Mesothelial cell of epicardium (in vitro differentiated cells): ENCODE measurements at regions not wholly inside any gene's neighbourhood (a gene's known extent, or its start where the extent isn't known, plus 50 kb on each side); places are given as distances from the start of the nearest gene placed in this dataset.

Experiments
- DNase-seq, 2 experiments: peaks; one replicate each; pipeline ENCODE4 v3.0.0; 2021; ENCODE audit warnings: low spot score in 2 of 2; ENCODE audit not compliant: unreplicated experiment in 2 of 2
- H3K27ac Mint-ChIP-seq: 2 replicates; pipeline ENCODE4 v1.8.0; 2021; ENCODE audit warnings: mixed read lengths
- H3K27me3 Mint-ChIP-seq: 2 replicates; pipeline ENCODE4 v1.8.0; 2021; ENCODE audit warnings: low read depth, mixed read lengths
- H3K36me3 Mint-ChIP-seq: 2 replicates; pipeline ENCODE4 v1.8.0; 2021; ENCODE audit warnings: mixed read lengths
- H3K4me1 Mint-ChIP-seq: 2 replicates; pipeline ENCODE4 v1.8.0; 2021; ENCODE audit warnings: mixed read lengths
- H3K4me3 Mint-ChIP-seq: 2 replicates; pipeline ENCODE4 v1.8.0; 2021; ENCODE audit warnings: mild to moderate bottlenecking, moderate library complexity, mixed read lengths
- H3K9me3 Mint-ChIP-seq: 2 replicates; pipeline ENCODE4 v1.8.0; 2021; ENCODE audit warnings: mixed read lengths
- TF ChIP-seq, protein P1 (sequence below): fragments of 200-600 bp; sonication (generic); IDR thresholded peaks from one replicate; pipeline ENCODE4 v1.5.0; 2021; ENCODE audit warnings: antibody characterized with exemption; ENCODE audit not compliant: unreplicated experiment

GRCh38 chr2:234770031-234770506 is 181.7 kb upstream of the SH3BP4 start:
- peak overlapping the region; percentile 87 for H3K27ac Mint-ChIP-seq

GRCh38 chr2:234768608-234769196 is 183.1 kb upstream of the SH3BP4 start:
- no peak overlapping the region for H3K4me3 Mint-ChIP-seq
- peaks cover 10% of the 10 kb centered on the region for H3K27me3 Mint-ChIP-seq
- TF ChIP-seq, protein P1, sequence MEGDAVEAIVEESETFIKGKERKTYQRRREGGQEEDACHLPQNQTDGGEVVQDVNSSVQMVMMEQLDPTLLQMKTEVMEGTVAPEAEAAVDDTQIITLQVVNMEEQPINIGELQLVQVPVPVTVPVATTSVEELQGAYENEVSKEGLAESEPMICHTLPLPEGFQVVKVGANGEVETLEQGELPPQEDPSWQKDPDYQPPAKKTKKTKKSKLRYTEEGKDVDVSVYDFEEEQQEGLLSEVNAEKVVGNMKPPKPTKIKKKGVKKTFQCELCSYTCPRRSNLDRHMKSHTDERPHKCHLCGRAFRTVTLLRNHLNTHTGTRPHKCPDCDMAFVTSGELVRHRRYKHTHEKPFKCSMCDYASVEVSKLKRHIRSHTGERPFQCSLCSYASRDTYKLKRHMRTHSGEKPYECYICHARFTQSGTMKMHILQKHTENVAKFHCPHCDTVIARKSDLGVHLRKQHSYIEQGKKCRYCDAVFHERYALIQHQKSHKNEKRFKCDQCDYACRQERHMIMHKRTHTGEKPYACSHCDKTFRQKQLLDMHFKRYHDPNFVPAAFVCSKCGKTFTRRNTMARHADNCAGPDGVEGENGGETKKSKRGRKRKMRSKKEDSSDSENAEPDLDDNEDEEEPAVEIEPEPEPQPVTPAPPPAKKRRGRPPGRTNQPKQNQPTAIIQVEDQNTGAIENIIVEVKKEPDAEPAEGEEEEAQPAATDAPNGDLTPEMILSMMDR = no peak
- DNase-seq = no peak
- no peaks in the 10 kb centered on the region for H3K36me3 Mint-ChIP-seq
- no peaks in the 10 kb centered on the region for H3K9me3 Mint-ChIP-seq
- H3K27ac Mint-ChIP-seq = no peak overlapping the region
- peaks cover 29% of the 10 kb centered on the region for H3K4me1 Mint-ChIP-seq

More at GRCh38 chr2:234770031-234770506, 181.7 kb upstream of the SH3BP4 start:
- H3K27me3 Mint-ChIP-seq = peaks cover 10% of the 10 kb centered on the region
- peaks cover 31% of the 10 kb centered on the region for H3K4me1 Mint-ChIP-seq
- DNase-seq = no peak
- H3K9me3 Mint-ChIP-seq = no peaks in the 10 kb centered on the region
- TF ChIP-seq, protein P1 = no peak
- no peaks in the 10 kb centered on the region for H3K36me3 Mint-ChIP-seq
- no peak overlapping the region for H3K4me3 Mint-ChIP-seq

GRCh38 chr2:234765279-234765678 is 186.5 kb upstream of the SH3BP4 start:
- Mint-ChIP-seq H3K4me3 (no peak overlapping the region), H3K27me3 (peaks cover 1% of the 10 kb centered on the region), H3K9me3 (peaks cover 13% of the 10 kb centered on the region), H3K27ac (no peak overlapping the region), H3K4me1 (peaks cover 7% of the 10 kb centered on the region), H3K36me3 (no peaks in the 10 kb centered on the region)
- TF ChIP-seq, protein P1 = no peak
- no peak for DNase-seq

DNA sequence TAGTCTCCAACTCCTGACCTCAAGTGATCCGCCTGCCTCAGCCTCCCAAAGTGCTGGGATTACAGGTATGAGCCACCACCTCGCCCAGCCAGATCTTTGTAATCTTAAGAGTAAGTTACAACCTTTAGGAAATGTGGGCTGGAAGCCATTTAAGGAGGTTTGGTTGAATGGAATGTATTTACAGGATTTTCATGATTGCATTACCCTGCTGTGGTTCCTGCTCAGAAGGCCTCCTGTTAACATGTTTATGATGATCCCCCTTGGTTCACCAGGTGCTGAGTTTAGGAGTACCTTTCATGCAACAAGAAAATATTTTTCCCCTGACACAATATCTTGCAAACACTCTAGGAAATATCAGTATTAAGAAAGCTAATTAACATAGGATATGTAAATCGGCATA is 187.4 kb upstream of the SH3BP4 start:
- no peak for DNase-seq
- Mint-ChIP-seq H3K4me3 (no peak overlapping the region), H3K9me3 (peaks cover 20% of the 10 kb centered on the region), H3K27me3 (peaks cover 1% of the 10 kb centered on the region), H3K4me1 (no peaks in the 10 kb centered on the region), H3K27ac (no peak overlapping the region), H3K36me3 (no peaks in the 10 kb centered on the region)
- TF ChIP-seq, protein P1 = no peak

DNA sequence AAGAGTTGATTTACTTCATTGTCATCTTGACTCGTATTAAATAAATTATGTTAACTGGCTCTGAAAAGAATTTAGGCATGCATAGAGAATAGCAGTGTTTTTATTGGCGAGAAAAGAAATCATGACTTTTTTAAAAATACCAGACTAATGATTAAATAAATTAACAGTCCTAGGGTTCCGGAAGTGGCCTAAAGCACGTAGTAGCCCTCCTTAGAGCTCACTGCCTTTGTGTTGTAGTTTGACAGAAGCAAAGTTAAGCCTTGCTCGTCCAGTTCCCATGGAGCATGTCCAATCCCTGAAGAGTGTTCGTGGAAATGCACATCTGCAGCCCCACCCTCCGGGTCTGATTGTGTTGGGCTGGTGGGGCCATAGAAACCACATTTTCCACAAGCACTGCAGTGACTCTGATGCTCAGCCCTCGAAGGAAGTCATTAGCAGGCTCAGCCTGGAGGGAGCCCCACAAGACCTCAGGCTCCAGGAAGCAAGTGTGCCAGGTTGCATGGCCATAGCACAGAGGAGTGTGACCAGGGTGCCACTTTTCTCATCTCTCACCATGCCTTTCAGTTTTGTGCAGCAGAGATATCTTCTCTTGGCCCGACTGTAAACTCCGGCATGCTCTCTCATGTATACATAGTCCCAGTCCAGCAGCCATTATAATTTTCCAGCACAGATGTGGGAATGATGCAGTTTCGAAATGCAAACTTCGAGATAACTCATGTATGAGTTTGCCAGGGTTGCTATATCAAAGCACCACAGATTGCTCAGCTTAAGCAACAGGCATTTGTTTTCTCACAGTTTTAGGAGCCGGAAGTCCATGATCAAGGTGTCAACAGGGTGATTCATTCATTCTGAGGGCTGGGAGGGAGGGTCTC is 188.6 kb upstream of the SH3BP4 start:
- peak overlapping the region; percentile 14 for H3K27ac Mint-ChIP-seq

More for the DNA sequence above, 188.6 kb upstream of the SH3BP4 start:
- Mint-ChIP-seq H3K9me3 (peaks cover 20% of the 10 kb centered on the region), H3K4me3 (no peak overlapping the region), H3K4me1 (peaks cover 5% of the 10 kb centered on the region), H3K36me3 (no peaks in the 10 kb centered on the region), H3K27me3 (peaks cover 1% of the 10 kb centered on the region)
- TF ChIP-seq, protein P1 = no peak
- no peak for DNase-seq
